ENCODE measurements at regions not wholly inside any gene's neighbourhood (a gene's known extent, or its start where the extent isn't known, plus 50 kb on each side); places are given as distances from the start of the nearest gene placed in this dataset.
"Not testable (repeated sequence)": the region's sequence is repeated elsewhere in the genome, so short reads cannot be mapped to it uniquely, and the experiment has no call there.

- no peak overlapping the region for H3K4me3 ChIP-seq (ENCODE audit: low read depth, low read length)
These were observed 51.3 kb upstream of the MOCS2 start for GRCh38 chr5:53160895-53161294.

DNA sequence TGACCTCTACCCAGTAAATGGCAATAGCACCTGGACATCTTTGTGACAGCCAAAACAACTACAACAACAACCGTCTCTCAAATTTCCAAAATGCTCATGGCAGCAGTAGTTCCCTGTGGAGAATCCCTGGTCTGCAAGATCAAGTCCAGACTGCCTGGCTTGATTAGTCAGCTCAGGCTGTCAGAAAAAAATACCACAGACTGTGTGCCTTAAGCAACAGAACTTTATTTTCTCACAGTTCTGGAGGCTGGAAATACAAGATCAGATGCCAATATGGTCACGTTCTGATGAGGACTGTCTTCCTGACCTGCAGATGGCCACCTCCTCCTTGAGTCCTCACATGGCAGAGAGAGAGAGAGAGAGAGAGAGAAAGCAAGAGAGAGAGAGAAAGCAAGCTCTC, 52.3 kb upstream of the MOCS2 start:
- no peak overlapping the region for H3K4me3 ChIP-seq (ENCODE audit: low read depth, low read length)

DNA sequence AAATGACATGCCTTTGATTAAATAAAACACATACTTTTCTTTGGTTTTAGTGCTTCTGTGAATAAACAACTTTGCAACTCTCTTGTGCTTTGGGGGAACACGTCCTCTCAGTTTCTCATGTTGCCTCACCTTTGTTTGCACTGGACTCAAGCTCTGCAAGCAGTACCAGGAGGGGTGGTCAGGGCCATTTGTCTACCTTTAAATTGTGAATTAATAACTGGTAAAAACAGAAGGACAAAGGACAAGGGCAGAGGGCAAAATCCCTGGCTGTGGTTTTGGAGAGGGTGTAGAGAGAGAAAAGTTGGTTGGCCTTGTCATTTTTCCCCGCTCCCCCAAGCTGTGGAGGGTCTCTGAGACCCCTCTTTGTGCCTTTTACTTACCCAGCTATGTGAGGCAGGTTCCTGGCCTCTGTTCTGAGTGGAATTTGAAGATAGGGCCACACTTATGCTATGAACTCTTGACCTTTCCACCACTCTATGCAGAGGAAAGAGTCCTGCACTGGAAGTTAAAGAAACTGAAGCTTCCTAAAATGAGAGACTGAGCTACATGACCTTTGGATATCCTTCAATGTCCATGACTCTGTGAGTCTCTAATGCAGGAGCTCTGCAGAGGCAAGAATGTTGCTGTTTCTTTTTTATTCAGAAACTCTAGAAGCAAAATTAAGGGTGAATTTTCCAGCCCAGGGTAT, 55.1 kb upstream of the MOCS2 start:
- H3K4me3 ChIP-seq (ENCODE audit: low read depth, low read length) = no peak overlapping the region

GRCh38 chr5:53165431-53166182, 56.0 kb upstream of the MOCS2 start:
- H3K4me3 ChIP-seq (ENCODE audit: low read depth, low read length) = no peak overlapping the region

DNA sequence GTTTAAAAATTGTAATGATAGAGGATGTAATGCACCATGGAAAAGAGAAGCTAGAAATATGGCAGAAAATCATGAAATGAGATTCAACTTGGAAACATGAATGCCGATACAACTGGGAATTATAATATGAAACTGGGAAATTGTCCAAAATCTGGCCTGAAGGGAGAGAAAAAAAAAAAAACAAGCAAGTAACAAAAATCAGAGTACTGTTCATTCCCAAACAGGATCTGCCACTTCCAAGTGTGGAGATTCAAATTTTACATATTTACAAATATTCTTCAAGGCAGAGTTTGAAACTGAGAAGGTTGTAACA, 56.6 kb upstream of the MOCS2 start:
- H3K4me3 ChIP-seq (ENCODE audit: low read depth, low read length) = no peak overlapping the region

DNA sequence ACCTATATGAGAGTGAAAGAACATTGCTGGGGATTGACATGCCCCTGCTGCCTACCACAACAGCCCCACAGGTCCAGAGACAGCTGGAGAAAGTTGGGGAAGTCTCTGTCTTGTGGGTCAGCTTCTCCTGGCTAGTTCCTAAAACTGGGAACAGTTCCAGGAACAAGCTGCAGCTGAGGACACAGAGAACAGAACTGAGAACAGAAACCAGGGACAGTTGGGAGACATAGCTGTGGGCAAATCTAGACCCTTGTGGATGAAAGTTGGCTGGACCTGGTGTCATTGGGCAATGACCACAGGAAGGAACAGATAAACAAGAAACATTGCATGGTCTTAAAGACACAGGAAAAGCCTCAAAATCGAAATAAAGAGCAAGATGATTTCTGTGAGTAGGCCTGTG, 58.3 kb upstream of the MOCS2 start:
- no peak overlapping the region for H3K4me3 ChIP-seq (ENCODE audit: low read depth, low read length)

DNA sequence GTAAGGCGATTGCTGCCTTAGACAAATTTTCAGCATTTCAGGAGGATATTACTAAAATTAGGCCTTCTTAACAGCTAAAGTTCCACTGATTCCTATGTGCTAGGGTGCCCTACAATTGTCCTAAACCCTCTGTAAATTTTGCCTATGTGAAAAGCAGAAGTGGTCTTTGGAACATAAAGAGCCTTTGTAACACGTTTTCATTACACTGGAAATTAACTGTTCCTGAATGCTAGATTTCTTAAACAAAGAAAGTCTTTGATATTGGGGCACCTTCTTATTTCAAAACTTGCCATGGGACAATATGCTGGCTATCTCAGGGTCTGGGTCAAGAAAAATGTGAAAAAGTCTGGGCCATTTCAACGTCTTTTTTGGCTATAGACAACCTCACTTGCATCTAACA, 60.4 kb upstream of the MOCS2 start:
- no peak overlapping the region for H3K4me3 ChIP-seq (ENCODE audit: low read depth, low read length)

DNA sequence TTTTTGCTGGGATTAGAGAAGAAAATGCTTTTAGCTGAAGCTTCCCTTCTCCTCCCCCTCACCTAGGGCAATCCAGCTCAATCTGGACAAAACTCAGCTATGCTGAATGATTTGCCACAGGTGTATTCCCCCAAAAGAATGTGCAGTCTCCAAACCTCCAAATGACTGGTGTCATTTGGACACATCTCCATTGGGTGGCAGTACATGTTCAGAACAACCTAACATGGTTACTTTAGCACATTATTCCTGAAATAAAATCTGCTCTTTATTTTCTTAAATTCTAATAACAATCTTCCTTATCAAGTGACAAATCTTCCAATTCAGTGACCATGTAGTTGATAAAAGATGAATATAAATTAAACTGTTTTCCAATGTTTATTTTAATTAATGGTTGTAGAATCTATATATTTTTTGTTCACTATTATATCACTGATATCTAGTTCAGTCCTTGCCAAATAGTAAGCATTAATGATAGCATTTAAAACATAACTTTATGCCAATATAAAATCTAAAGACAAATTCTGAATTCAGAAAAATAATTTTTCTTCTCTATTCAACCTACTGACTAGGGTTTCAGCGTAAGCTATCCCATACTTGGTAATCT, 61.3 kb upstream of the MOCS2 start:
- no peak overlapping the region for H3K4me3 ChIP-seq (ENCODE audit: low read depth, low read length)

DNA sequence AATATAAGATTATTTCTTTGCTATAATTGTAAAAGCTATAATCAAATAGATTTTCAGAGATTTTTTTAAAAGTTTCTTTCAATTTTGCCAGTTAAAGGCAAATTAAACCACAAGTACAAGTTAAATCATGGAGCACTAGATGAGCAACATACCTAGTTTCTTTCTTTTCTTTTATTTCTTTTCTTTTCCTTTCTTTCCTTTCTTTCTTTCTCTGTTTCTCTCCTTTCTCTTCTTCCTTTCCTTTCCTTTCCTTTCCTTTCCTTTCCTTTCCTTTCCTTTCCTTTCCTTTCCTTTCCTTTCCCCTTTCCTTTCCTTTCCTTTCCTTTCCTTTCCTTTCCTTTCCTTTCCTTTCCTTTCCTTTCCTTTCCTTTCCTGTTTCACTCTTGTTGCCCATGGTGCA, 62.5 kb upstream of the MOCS2 start:
- not testable (repeated sequence) for H3K4me3 ChIP-seq (ENCODE audit: low read depth, low read length)

GRCh38 chr5:53172630-53173029, 63.1 kb upstream of the MOCS2 start:
- no peak overlapping the region for H3K4me3 ChIP-seq (ENCODE audit: low read depth, low read length)

GRCh38 chr5:53173083-53173482, 63.5 kb upstream of the MOCS2 start:
- no peak overlapping the region for H3K4me3 ChIP-seq (ENCODE audit: low read depth, low read length)

DNA sequence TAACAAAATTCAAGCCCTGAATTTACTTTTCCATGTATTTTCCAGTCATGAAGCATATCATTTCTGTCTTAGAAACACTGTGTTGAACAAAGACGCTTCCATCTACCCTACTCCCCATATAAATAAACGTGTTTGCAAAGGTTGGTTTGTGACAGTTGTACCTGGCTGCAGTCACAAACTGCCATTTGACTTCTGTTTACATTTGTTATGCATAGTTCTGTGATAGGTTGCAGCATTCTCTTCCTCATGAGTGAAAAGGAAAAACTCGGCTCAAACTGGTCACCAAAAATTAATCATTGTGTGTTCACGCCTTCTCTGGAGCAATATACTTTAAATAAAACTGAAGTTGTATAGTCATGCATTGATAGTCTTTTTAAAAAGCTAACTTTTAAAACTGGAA, 69.3 kb upstream of the MOCS2 start:
- H3K4me3 ChIP-seq (ENCODE audit: low read depth, low read length) = no peak overlapping the region

- no peak overlapping the region for H3K4me3 ChIP-seq (ENCODE audit: low read depth, low read length)
These were observed 70.1 kb upstream of the MOCS2 start for GRCh38 chr5:53179691-53180090.

- no peak overlapping the region for H3K4me3 ChIP-seq (ENCODE audit: low read depth, low read length)
These were observed 71.0 kb upstream of the MOCS2 start for GRCh38 chr5:53180538-53180937.

- no peak overlapping the region for H3K4me3 ChIP-seq (ENCODE audit: low read depth, low read length)
These were observed 71.4 kb upstream of the MOCS2 start for GRCh38 chr5:53180991-53181390.

DNA sequence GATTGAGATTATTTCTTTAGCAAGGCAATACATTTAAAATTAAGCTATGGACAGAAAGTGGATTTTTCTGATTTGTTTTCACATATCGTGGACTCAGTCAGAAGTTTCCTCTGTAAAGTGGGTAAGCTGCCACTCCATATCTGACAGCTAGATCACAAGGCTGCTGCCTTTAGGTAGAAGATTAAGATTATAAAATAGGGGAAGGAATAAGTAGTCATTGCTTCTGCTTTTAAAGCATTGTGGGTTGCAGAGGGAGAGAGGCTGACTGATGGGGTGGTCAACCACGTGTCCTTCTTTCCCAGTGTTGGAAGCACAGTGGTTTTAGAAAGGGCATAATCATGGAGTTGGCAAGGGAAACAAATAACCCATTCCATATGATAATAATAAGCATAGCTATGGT, 74.3 kb upstream of the MOCS2 start:
- no peak overlapping the region for H3K4me3 ChIP-seq (ENCODE audit: low read depth, low read length)

DNA sequence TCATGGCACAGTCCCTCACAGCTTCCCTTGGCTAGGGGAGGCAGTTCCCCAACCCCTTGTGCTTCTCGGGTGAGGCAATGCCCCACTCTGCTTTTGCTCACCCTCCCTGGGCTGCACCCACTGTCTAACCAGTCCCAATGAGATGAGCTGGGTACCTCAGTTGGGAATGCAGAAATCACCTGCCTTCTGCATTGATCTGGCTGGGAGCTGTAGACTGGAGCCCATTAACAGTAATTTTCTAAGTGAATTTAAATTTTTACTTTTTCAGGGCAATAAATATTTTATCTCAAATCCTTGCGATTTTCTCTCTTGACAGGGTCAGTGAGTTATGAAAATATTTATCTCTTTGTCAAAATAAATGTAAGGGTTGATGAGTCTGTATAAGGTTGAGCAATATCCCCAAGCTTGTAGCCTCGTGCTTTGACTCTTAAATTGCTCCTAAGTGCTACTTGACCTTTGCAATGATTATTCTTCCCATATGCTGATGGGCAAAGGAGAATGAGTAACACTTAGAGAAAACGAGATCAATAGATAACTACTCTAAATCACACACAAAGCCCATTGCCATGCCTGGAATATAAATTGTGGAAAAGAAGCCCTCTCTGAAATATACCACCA, 82.1 kb upstream of the MOCS2 start:
- H3K4me3 ChIP-seq (ENCODE audit: low read depth, low read length) = no peak overlapping the region

GRCh38 chr5:53194086-53194485, 84.5 kb upstream of the MOCS2 start:
- no peak overlapping the region for H3K4me3 ChIP-seq (ENCODE audit: low read depth, low read length)

DNA sequence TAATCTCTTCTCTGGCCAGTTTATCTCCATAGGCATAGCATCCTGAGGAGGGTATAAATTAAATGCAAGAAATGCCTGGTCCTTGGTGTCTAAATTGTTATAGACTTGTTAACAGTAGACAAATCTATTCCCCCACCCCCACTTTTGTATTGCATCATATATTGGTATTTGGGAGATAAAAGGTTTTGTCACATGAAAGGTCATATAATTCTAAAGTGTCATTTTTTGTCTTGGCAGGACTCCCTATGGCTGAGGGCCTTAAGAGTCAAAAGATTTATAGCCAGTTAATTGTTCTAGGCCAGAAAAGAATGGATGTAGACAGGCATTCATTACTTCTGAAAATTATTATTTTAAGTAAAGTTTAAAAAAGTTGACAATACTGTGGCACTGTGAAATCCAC, 90.3 kb upstream of the MOCS2 start:
- no peak overlapping the region for H3K4me3 ChIP-seq (ENCODE audit: low read depth, low read length)

GRCh38 chr5:53200306-53200705, 90.7 kb upstream of the MOCS2 start:
- no peak overlapping the region for H3K4me3 ChIP-seq (ENCODE audit: low read depth, low read length)

DNA sequence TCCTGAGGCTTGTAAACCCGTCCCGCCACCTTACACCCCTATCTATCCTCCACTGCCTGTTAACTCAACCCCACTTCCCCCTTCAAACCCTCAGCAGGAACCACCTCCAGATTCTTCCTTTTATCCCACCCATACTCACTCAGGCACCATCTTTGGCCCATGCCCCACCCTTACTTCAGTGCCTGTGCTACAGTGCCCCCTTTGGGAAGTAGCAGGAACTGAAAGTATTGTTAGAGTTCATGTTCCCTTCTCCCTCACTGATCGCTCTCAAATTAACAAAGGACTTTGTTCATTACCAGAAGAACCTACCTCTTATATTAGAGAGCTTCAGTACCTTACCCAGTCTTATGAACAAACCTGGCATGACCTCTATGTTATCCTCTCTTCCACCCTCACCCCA, 92.2 kb upstream of the MOCS2 start:
- no peak overlapping the region for H3K4me3 ChIP-seq (ENCODE audit: low read depth, low read length)

DNA sequence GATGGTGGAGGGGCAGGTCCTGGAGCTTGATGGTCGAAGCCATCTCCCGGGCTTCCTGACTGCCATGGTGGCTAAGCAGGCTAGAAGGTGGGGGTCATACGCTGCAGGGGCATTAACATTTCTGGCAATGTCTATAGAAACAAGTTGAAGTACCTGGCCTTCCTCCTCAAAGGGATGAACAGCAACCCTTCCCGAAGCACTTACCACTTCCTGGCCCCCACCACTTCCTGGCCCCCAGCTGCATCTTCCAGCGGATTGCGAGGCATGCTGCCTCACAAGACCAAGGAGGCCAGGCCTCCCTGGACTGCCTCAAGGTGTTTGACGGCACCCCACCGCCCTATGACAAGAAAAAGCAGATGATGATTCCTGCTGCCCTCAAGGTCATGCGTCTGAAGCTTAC, 97.0 kb upstream of the MOCS2 start:
- H3K4me3 ChIP-seq (ENCODE audit: low read depth, low read length) = no peak overlapping the region

Data from iPS-11a (cell line).